HG03066 (cell line): ENCODE measurements at regions not wholly inside any gene's neighbourhood (a gene's known extent, or its start where the extent isn't known, plus 50 kb on each side); places are given as distances from the start of the nearest gene placed in this dataset.

ENCODE experiments used
- ATAC-seq: cut with Tn5 transposase; IDR thresholded peaks from one replicate; pipeline ENCODE4 v1.9.1; 2021; ENCODE audit warnings: low read depth; ENCODE audit not compliant: unreplicated experiment

- no peak for ATAC-seq
These were observed 165.9 kb downstream of the MTRR start for GRCh38 chr5:8034852-8035251.

DNA sequence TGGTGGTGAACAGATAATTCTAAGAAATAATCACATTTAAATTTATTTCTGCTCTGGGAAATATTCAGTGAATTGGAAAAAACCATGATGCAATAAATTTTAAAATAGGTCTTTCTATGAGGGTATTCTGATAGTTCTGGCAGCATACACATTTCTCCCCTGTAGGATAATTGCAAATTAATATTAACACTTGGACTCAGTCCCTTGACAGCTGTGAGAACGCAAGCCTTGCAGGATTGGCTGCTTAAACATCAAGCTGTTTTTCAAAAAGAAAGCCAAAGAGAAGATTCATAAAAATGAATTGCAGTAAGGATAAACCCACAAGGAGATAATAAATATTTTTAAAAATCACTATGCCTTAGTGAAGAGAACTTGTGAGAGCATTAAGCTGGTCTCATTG, 180.0 kb downstream of the MTRR start:
- no peak for ATAC-seq

- no peak for ATAC-seq
These were observed 181.7 kb downstream of the MTRR start for GRCh38 chr5:8050616-8051175.

DNA sequence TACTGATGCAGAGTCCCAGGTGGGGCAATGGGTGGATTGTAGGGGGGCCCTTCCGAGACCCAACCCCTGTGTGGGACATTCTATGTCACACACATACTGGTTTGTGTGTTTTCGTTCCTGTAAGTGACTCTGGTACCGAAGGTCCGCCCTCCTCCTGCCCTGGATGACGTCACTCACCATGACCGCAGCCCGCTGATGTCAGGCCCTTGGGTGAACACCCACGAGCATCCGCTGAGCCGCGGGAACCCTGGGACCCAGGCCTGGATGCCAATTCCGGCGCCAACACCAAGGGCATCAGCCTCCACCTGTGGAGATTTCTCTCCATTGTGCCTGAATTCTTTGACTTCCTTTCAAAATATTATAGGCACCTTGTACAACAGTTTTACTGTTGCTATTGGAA, 184.3 kb downstream of the MTRR start:
- no peak for ATAC-seq

GRCh38 chr5:8057769-8058168, 188.8 kb downstream of the MTRR start:
- no peak for ATAC-seq

DNA sequence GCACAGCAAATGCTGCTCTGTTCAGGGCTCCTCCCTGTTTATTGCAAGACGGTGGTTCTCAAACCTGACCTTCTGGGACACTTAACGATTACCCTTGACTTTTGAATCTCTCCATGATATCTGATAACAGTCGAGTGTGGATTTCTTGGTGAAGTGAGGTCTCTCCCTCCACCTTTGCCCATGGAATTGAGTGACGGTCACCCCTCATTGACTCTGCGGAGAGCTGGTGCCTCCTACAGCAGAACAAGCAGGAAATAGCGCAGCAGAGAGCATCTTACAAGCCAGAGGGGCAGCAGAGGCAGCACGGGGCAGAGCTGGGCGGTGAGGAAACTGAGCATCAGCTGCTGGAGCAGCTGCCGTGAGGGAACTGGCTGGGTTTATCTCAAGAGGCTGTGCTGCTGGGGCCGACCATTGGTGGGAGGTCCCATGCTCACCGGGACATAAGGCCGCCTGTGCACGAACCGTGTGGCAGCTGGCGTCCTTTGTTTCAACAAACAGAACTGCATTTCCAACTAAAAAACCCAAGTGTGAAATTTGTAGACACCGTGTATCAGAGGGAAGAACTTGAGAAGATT, 189.8 kb downstream of the MTRR start:
- no peak for ATAC-seq

GRCh38 chr5:8059337-8059736, 190.4 kb downstream of the MTRR start:
- no peak for ATAC-seq

GRCh38 chr5:8060235-8060952, 191.4 kb downstream of the MTRR start:
- no peak for ATAC-seq

DNA sequence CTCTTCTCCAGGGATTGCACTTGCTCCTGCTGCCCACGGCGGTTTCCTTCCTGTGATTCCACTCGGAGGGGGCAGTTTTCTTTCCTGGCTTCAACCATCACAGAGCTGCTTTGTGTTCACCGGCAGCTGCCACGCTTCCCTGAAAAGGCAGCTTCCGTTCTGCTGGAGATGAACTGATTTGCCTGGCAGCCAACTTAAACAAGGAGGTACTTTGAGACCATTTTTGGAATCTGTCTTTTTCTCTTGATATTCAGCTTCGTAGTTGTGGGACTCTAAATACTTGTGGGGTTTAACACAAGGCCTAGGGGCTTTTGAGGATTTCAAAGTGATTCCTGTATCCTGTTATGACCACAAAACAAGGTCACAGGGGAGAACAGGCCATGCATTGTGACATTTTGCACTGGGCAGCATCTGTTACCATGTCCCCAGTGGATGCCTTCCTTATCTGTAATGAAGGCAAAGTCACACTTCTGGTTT, 192.0 kb downstream of the MTRR start:
- no peak for ATAC-seq

GRCh38 chr5:8062521-8062920, 193.6 kb downstream of the MTRR start:
- ATAC-seq = no peak

DNA sequence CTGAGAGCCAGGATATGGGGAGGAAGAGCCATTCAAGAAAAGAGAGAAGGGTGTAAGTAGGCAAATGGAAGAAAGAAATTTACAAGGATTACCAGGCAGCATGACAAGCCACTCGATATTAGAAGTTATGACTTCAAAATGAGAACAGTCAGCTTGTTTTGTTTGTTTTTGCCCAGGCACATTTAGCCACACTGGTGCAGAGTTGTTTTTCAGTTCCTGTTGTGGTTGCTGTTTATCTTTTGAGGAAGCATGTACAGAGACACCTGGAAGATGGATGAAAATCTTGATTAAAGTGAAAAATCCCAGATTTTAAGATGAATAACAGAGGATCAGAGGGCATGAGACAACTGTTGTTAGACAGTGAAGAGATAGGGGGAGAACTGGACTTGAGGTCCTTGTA, 199.1 kb downstream of the MTRR start:
- ATAC-seq = no peak

GRCh38 chr5:8070138-8070537, 201.2 kb downstream of the MTRR start:
- no peak for ATAC-seq

- no peak for ATAC-seq
These were observed 210.1 kb downstream of the MTRR start for GRCh38 chr5:8079056-8079455.

DNA sequence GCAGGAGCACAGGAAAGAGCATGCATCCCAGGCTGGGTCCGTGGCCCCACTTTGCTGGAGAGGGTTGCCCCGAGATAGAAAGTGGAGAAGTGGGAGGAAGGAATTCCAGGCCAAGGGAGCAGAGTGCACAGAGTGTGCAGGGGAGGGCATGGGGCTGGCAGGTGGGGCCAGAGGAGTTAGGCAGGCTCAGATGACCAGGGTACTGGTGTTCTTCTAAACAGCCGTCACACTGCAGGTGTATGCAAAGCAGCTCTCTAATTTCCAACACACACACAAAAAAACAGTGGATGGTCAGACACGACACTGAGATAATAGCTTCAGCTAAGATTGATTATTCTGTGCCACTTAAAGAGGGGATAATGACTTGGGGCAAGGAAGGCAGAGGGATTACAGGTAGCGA, 212.2 kb downstream of the MTRR start:
- no peak for ATAC-seq

DNA sequence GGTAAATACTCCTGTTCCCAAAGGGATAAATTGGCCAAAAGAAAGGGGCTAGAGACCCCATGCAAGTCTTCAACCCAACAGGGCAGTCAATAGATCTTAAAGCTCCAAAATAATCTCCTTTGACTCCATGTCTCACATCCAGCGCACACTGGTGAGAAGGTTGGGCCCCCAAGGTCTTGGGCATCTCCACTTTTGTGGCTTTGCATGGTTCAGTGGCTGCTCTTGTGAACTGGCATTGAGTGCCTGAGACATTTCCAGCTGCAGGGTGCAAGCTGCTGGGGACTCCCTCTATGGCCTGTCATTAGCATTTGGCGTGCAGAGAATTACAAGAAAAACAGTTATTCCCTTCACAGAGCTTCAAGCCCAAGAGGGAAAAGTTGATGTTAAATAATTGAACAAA, 224.7 kb downstream of the MTRR start:
- no peak for ATAC-seq

- no peak for ATAC-seq
These were observed 225.4 kb downstream of the MTRR start for GRCh38 chr5:8094304-8094703.

- ATAC-seq = no peak
These were observed 228.2 kb downstream of the MTRR start for GRCh38 chr5:8097146-8097545.

GRCh38 chr5:8098081-8098480, 229.1 kb downstream of the MTRR start:
- ATAC-seq = no peak

GRCh38 chr5:8102714-8103113, 233.8 kb downstream of the MTRR start:
- ATAC-seq = no peak

GRCh38 chr5:8114597-8115266, 245.8 kb downstream of the MTRR start:
- ATAC-seq = no peak

GRCh38 chr5:8123559-8123958, 254.6 kb downstream of the MTRR start:
- ATAC-seq = no peak

GRCh38 chr5:8134609-8135008, 265.7 kb downstream of the MTRR start:
- no peak for ATAC-seq
